ENCODE measurements at regions not wholly inside any gene's neighbourhood (a gene's known extent, or its start where the extent isn't known, plus 50 kb on each side); places are given as distances from the start of the nearest gene placed in this dataset.

DNA sequence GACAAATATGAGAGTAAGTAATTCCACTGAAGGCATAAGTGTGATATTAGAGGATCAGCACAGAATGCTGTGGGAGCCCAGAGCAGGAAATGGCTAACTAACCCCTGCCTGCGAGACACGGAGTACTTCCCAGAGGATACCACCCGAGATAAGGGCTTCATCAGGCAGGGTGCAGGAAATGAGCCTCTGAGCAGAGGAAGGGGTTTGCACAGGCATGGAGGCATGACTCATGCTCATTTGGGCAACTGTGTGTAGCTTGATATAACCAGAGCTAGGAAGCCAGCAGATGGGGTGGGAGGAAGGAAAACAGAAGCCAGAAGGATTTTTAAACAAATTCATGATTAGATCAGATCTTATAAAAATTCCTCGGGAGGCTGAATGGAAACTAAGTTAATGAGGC lies 70.0 kb upstream of the TSPAN5 start:
- no peak overlapping the region for H3K9ac ChIP-seq (ENCODE audit: insufficient read length, low read depth)
- TF ChIP-seq SUZ12 (IDR thresholded peaks at IDR 0.05; ENCODE audit: extremely low read depth, insufficient read depth, insufficient read length) (no peak), YY1 (IDR thresholded peaks at IDR 0.05; ENCODE audit: insufficient read depth, insufficient read length) (no peak), ZNF274 (IDR thresholded peaks at IDR 0.05; ENCODE audit: low read depth, low read length) (no peak)
- H3K36me3 ChIP-seq (ENCODE audit: insufficient read depth, insufficient read length, low read length) = no peaks in the 10 kb centered on the region
- no peaks in the 10 kb centered on the region for H3K4me1 ChIP-seq (ENCODE audit: insufficient read depth, insufficient read length)
- H3K4me3 ChIP-seq (ENCODE audit: insufficient read length, low read depth) = no peak overlapping the region
- no peaks in the 10 kb centered on the region for H3K27me3 ChIP-seq (ENCODE audit: insufficient read depth, insufficient read length)
- H3K9me3 ChIP-seq (ENCODE audit: insufficient read depth, low read length) = peaks cover 7% of the 10 kb centered on the region; the same call in 1 of the 2 replicates
- no peak for DNase-seq (ENCODE audit: low read depth, low spot score)

DNA sequence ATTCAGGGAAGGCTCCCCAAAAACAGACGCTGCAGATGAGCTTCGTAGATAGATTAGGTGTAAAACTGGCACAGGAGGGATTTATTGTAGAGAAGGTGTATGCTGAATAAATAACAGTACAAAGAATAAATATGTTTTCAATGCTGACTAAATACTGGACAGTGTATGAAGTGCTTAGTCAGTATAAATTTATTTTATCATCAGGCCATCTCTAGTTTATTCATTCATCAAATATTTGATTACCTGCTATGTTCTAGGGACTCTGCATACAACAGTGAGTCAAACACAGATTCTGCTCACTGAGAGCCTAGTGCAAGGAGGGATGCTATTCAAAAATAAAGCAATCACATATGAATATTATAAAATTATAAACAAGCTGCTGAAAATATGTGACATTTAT lies 63.6 kb upstream of the TSPAN5 start:
- H3K9me3 ChIP-seq (ENCODE audit: insufficient read depth, low read length) = peaks cover 18% of the 10 kb centered on the region; the same call in 1 of the 2 replicates
- no peak for DNase-seq (ENCODE audit: low read depth, low spot score)
- no peak for TF ChIP-seq YY1 (IDR thresholded peaks at IDR 0.05; ENCODE audit: insufficient read depth, insufficient read length)
- TF ChIP-seq ZNF274 (IDR thresholded peaks at IDR 0.05; ENCODE audit: low read depth, low read length) = no peak
- TF ChIP-seq SUZ12 (IDR thresholded peaks at IDR 0.05; ENCODE audit: extremely low read depth, insufficient read depth, insufficient read length) = no peak
- no peaks in the 10 kb centered on the region for H3K36me3 ChIP-seq (ENCODE audit: insufficient read depth, insufficient read length, low read length)
- H3K27me3 ChIP-seq (ENCODE audit: insufficient read depth, insufficient read length) = no peaks in the 10 kb centered on the region
- no peak overlapping the region for H3K9ac ChIP-seq (ENCODE audit: insufficient read length, low read depth)
- H3K4me1 ChIP-seq (ENCODE audit: insufficient read depth, insufficient read length) = no peaks in the 10 kb centered on the region
- no peak overlapping the region for H3K4me3 ChIP-seq (ENCODE audit: insufficient read length, low read depth)

- Histone ChIP-seq H3K4me1 (ENCODE audit: insufficient read depth, insufficient read length) (no peaks in the 10 kb centered on the region), H3K9ac (ENCODE audit: insufficient read length, low read depth) (no peak overlapping the region), H3K36me3 (ENCODE audit: insufficient read depth, insufficient read length, low read length) (no peaks in the 10 kb centered on the region), H3K4me3 (ENCODE audit: insufficient read length, low read depth) (no peak overlapping the region), H3K27me3 (ENCODE audit: insufficient read depth, insufficient read length) (no peaks in the 10 kb centered on the region), H3K9me3 (ENCODE audit: insufficient read depth, low read length) (peaks cover 18% of the 10 kb centered on the region; the same call in 1 of the 2 replicates)
- no peak for TF ChIP-seq ZNF274 (IDR thresholded peaks at IDR 0.05; ENCODE audit: low read depth, low read length)
- TF ChIP-seq YY1 (IDR thresholded peaks at IDR 0.05; ENCODE audit: insufficient read depth, insufficient read length) = no peak
- no peak for TF ChIP-seq SUZ12 (IDR thresholded peaks at IDR 0.05; ENCODE audit: extremely low read depth, insufficient read depth, insufficient read length)
- no peak for DNase-seq (ENCODE audit: low read depth, low spot score)
Observed at GRCh38 chr4:98720871-98721480, 62.6 kb upstream of the TSPAN5 start.

DNA sequence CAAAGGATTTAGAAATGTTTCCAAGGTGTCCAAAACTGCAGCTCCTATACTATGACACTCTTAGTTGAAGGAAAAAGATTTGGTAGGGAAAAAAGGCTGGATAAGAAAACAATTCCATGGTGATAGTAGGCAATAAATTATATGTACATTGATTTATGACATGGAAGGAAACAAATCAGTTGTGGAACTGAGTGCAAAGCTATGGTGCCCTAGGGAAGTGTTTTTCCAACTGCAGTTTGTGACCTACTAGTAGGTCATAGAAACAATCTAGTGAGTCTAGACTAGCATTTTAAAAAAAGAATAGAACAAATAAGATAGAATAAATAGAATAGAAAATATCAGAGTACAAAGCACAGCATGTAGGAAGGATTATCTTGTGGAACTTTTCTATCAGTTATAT lies 58.4 kb upstream of the TSPAN5 start:
- no peak for DNase-seq (ENCODE audit: low read depth, low spot score)
- H3K9me3 ChIP-seq (ENCODE audit: insufficient read depth, low read length) = no peaks in the 10 kb centered on the region
- TF ChIP-seq ZNF274 (IDR thresholded peaks at IDR 0.05; ENCODE audit: low read depth, low read length) (no peak), YY1 (IDR thresholded peaks at IDR 0.05; ENCODE audit: insufficient read depth, insufficient read length) (no peak), SUZ12 (IDR thresholded peaks at IDR 0.05; ENCODE audit: extremely low read depth, insufficient read depth, insufficient read length) (no peak)
- H3K36me3 ChIP-seq (ENCODE audit: insufficient read depth, insufficient read length, low read length) = no peaks in the 10 kb centered on the region
- no peaks in the 10 kb centered on the region for H3K4me1 ChIP-seq (ENCODE audit: insufficient read depth, insufficient read length)
- H3K9ac ChIP-seq (ENCODE audit: insufficient read length, low read depth) = no peak overlapping the region
- H3K27me3 ChIP-seq (ENCODE audit: insufficient read depth, insufficient read length) = no peaks in the 10 kb centered on the region
- H3K4me3 ChIP-seq (ENCODE audit: insufficient read length, low read depth) = no peak overlapping the region

- Histone ChIP-seq H3K9ac (ENCODE audit: insufficient read length, low read depth) (no peak overlapping the region), H3K9me3 (ENCODE audit: insufficient read depth, low read length) (no peaks in the 10 kb centered on the region), H3K4me1 (ENCODE audit: insufficient read depth, insufficient read length) (no peaks in the 10 kb centered on the region), H3K27me3 (ENCODE audit: insufficient read depth, insufficient read length) (no peaks in the 10 kb centered on the region), H3K36me3 (ENCODE audit: insufficient read depth, insufficient read length, low read length) (no peaks in the 10 kb centered on the region), H3K4me3 (ENCODE audit: insufficient read length, low read depth) (no peak overlapping the region)
- TF ChIP-seq ZNF274 (IDR thresholded peaks at IDR 0.05; ENCODE audit: low read depth, low read length) = no peak
- TF ChIP-seq SUZ12 (IDR thresholded peaks at IDR 0.05; ENCODE audit: extremely low read depth, insufficient read depth, insufficient read length) = no peak
- no peak for DNase-seq (ENCODE audit: low read depth, low spot score)
Observed at GRCh38 chr4:98712607-98713006, 54.2 kb upstream of the TSPAN5 start.

DNA sequence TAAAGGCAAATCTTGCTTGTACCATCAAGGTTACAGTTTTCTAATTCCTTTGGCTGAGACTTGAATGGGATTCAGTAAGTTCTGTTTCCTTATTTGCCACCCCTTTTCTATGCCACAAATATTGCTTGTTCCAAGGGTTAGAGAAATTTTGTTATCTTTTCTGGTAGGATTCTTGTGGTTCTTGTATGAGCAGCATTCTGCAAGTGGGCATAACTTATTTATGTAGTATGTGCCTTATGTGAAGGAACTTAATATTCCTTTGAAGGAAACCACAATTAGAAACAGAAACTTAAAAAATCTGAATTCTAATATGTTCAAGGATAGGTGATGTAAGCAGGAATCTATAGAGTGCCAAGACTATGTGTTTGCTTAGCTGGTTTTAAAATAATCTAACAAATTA lies 53.1 kb upstream of the TSPAN5 start:
- DNase-seq (ENCODE audit: low read depth, low spot score) = no peak
- Histone ChIP-seq H3K4me3 (ENCODE audit: insufficient read length, low read depth) (no peak overlapping the region), H3K9ac (ENCODE audit: insufficient read length, low read depth) (no peak overlapping the region), H3K9me3 (ENCODE audit: insufficient read depth, low read length) (0 out of 2 replicates have a peak, but pooled peaks cover 8% of the 10 kb centered on the region), H3K27me3 (ENCODE audit: insufficient read depth, insufficient read length) (no peaks in the 10 kb centered on the region), H3K36me3 (ENCODE audit: insufficient read depth, insufficient read length, low read length) (no peaks in the 10 kb centered on the region), H3K4me1 (ENCODE audit: insufficient read depth, insufficient read length) (no peaks in the 10 kb centered on the region)
- TF ChIP-seq YY1 (IDR thresholded peaks at IDR 0.05; ENCODE audit: insufficient read depth, insufficient read length) = no peak
- no peak for TF ChIP-seq SUZ12 (IDR thresholded peaks at IDR 0.05; ENCODE audit: extremely low read depth, insufficient read depth, insufficient read length)
- no peak for TF ChIP-seq ZNF274 (IDR thresholded peaks at IDR 0.05; ENCODE audit: low read depth, low read length)

GRCh38 chr4:98710831-98711230 lies 52.4 kb upstream of the TSPAN5 start:
- no peak overlapping the region for H3K9ac ChIP-seq (ENCODE audit: insufficient read length, low read depth)
- no peaks in the 10 kb centered on the region for H3K27me3 ChIP-seq (ENCODE audit: insufficient read depth, insufficient read length)
- no peaks in the 10 kb centered on the region for H3K4me1 ChIP-seq (ENCODE audit: insufficient read depth, insufficient read length)
- H3K36me3 ChIP-seq (ENCODE audit: insufficient read depth, insufficient read length, low read length) = no peaks in the 10 kb centered on the region
- H3K9me3 ChIP-seq (ENCODE audit: insufficient read depth, low read length) = peaks cover 14% of the 10 kb centered on the region; the same call in 1 of the 2 replicates
- DNase-seq (ENCODE audit: low read depth, low spot score) = no peak
- H3K4me3 ChIP-seq (ENCODE audit: insufficient read length, low read depth) = no peak overlapping the region
- no peak for TF ChIP-seq SUZ12 (IDR thresholded peaks at IDR 0.05; ENCODE audit: extremely low read depth, insufficient read depth, insufficient read length)
- TF ChIP-seq ZNF274 (IDR thresholded peaks at IDR 0.05; ENCODE audit: low read depth, low read length) = no peak
- TF ChIP-seq YY1 (IDR thresholded peaks at IDR 0.05; ENCODE audit: insufficient read depth, insufficient read length) = no peak
